ENCODE measurements at regions not wholly inside any gene's neighbourhood (a gene's known extent, or its start where the extent isn't known, plus 50 kb on each side); places are given as distances from the start of the nearest gene placed in this dataset.

DNA sequence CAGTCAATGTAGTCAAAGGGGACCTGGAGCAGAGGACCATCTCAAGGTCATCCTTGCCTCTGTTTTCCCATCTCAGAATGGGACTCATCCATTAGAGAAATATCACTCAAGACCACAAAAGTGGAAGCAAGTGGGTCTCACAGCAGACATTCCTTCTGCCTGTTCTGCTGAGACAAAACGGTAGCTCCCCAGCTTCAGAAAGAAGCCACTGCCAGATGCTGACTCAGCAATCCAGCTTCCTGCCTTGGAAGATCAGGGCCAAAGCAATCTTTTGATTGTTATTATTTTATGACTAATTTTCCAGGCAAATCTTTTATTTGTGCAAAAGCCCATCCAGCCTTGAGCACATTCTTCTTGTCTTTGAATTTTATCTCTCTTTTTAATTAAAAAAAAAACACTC, 86.8 kb downstream of the CCT6B start:
- TF ChIP-seq SUZ12 (IDR thresholded peaks at IDR 0.05; ENCODE audit: extremely low read depth, insufficient read depth, insufficient read length) (no peak), YY1 (IDR thresholded peaks at IDR 0.05; ENCODE audit: insufficient read depth, insufficient read length) (no peak)
